IMR-90 (cell line): ENCODE measurements at regions not wholly inside any gene's neighbourhood (a gene's known extent, or its start where the extent isn't known, plus 50 kb on each side); places are given as distances from the start of the nearest gene placed in this dataset.

Source experiments
- BHLHE40 ChIP-seq: fragments of 150-350 bp; IDR thresholded peaks from 2 replicates; pipeline ENCODE4 v1.6.1; 2016; ENCODE audit warnings: mild to moderate bottlenecking, low read depth, low read length
- CEBPB ChIP-seq: IDR thresholded peaks from 2 replicates; pipeline ENCODE4 v1.6.1; 2012; ENCODE audit warnings: low read depth, low read length, improper control_type of control experiment
- CTCF ChIP-seq: conservative IDR thresholded peaks from 2 replicates; pipeline ENCODE4 v1.5.1; 2012; ENCODE audit warnings: mild to moderate bottlenecking, low read depth, low read length, improper control_type of control experiment
- MAFK ChIP-seq: IDR thresholded peaks from 2 replicates; pipeline ENCODE4 v1.6.1; 2012; ENCODE audit warnings: low read depth, low read length, improper control_type of control experiment
- MXI1 ChIP-seq: IDR thresholded peaks from 2 replicates; pipeline ENCODE4 v1.6.1; 2012; ENCODE audit warnings: low read depth, mild to moderate bottlenecking, low read length, moderate library complexity, borderline replicate concordance
- NFE2L2 ChIP-seq: fragments of 150-350 bp; IDR thresholded peaks from 2 replicates; pipeline ENCODE4 v1.6.1; 2016; ENCODE audit warnings: low read depth, mild to moderate bottlenecking, low read length
- POLR2A ChIP-seq: IDR thresholded peaks from 2 replicates; pipeline ENCODE4 v1.6.1; 2012; ENCODE audit warnings: mild to moderate bottlenecking, low read depth, low read length
- RAD21 ChIP-seq: IDR thresholded peaks from 2 replicates; pipeline ENCODE4 v1.6.1; 2012; ENCODE audit warnings: low read length, improper control_type of control experiment
- RCOR1 ChIP-seq: IDR thresholded peaks from 2 replicates; pipeline ENCODE4 v1.6.1; 2012; ENCODE audit warnings: mild to moderate bottlenecking, low read length, improper control_type of control experiment; ENCODE audit not compliant: insufficient replicate concordance
- RFX5 ChIP-seq: IDR thresholded peaks from 2 replicates; pipeline ENCODE4 v1.8.0; 2012; ENCODE audit warnings: low read depth, mild to moderate bottlenecking, low read length, moderate library complexity
- SMC3 ChIP-seq: fragments of 150-350 bp; IDR thresholded peaks from 2 replicates; pipeline ENCODE4 v1.6.1; 2016; ENCODE audit warnings: low read depth, mild to moderate bottlenecking, antibody characterized with exemption, low read length, moderate library complexity
- USF2 ChIP-seq: fragments of 150-350 bp; IDR thresholded peaks from 2 replicates; pipeline ENCODE4 v1.6.1; 2017; ENCODE audit warnings: mild to moderate bottlenecking, antibody characterized with exemption, low read length, low read depth

DNA sequence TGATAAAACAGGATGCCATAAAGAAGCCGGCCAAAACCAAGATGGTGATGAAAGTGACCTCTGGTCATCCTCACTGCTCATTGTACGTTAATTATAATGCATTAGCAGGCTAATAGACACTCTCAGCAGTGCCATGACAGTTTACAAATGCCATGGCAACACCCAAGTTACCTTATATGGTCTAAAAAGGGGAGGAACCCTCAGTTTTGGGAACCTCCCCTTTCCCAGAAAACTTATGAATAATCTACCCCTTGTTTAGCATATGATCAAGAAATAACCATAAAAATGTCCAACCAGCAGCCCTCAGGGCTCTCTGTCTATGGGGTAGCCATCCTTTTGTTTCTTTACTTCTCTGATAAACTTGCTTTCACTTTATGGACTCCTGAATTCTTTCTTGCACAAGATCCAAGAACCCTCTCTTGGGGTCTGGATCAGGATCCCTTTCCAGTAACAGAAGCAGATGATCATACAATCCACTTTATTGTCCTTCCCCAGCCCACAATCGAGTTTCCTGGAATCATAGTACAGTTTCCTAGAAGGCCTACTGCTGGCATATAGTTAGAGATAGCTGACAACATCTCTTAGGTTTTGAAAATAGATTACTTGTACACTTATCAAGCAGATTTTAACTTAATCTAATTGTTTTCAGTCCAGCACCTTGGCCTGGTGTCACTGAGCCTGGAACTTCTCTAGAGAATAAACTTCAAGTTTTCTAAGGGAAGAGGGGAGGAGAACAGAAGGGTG, 266.7 kb upstream of the HMGA2 start:
- no peak for TF ChIP-seq CEBPB
- TF ChIP-seq CTCF, result no peak
- TF ChIP-seq POLR2A, result no peak
- TF ChIP-seq MXI1, result no peak
- TF ChIP-seq USF2, result no peak
- TF ChIP-seq NFE2L2, result no peak
- no peak for TF ChIP-seq RFX5
- TF ChIP-seq RAD21, result no peak
- no peak for TF ChIP-seq MAFK
- no peak for TF ChIP-seq RCOR1
- no peak for TF ChIP-seq SMC3
- TF ChIP-seq BHLHE40, result no peak
